HG03097 (cell line): ENCODE measurements at regions not wholly inside any gene's neighbourhood (a gene's known extent, or its start where the extent isn't known, plus 50 kb on each side); places are given as distances from the start of the nearest gene placed in this dataset.

Source experiments
- ATAC-seq: cut with Tn5 transposase; IDR thresholded peaks from one replicate; pipeline ENCODE4 v1.9.1; 2021; ENCODE audit not compliant: unreplicated experiment, low FRiP score

DNA sequence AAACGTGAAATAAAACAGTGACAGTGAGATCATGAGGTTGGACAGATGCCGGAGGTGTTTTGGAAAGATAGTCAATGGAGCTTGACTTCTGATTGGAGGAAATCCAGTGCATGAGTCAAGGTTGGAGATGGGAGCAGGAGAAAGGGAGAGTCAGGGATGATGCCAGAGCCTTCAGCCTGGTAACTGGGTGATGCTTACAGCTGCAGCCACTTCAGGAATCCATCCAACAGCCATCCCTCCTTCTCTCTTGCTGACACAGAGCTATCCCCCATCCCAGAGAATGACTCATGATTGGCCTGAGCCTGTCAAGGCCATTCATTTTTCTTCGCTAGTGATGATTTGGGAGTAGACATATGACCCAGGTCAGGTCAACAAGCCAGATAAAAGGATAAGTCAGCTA is 112.8 kb downstream of the SAMD5 start:
- ATAC-seq = no peak

DNA sequence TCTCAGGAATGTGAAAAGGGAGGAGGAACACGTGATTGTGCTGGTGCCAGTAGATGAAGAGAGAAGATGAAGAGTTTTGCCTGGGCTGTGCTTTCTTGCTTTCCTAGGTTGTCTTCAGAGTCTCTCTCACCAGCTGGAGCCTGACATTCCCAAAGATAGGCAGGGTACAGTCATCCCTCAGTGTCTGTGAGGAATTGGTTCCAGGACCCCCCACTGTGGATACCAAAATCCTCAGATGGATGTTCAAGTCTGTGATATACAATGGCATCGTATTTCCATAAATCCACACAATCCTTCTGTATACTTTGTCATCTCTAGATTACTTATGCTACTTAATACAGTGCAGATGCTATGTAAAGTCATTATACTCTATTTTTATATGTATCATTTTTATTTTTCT is 113.5 kb downstream of the SAMD5 start:
- ATAC-seq = no peak

DNA sequence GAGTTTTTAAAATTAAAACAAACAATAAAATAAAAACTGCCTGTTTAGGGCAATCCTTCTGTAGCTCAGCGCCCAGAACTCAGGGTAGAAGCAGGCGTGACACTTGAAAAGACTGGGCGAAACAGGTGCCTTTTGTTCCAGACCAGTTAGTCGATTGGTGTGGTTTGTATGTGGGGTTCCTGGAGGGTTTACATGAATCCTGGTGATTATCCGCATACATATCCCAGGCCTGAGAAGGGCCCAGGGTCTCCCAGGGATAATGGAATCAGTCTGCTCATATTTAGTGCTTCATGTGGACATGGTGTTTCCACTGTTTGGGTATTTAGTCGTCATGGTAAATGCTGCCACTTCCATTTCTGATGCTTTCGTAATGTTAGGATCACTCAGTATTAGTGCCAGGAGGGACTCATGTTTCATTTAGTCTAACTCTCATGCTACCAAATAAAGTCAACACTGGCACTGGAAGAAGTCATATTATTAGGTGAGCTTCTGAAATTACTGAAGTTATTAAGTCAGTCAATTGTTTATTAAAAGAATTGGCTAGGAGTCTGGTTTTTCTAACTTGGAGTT is 116.5 kb downstream of the SAMD5 start:
- ATAC-seq = no peak

DNA sequence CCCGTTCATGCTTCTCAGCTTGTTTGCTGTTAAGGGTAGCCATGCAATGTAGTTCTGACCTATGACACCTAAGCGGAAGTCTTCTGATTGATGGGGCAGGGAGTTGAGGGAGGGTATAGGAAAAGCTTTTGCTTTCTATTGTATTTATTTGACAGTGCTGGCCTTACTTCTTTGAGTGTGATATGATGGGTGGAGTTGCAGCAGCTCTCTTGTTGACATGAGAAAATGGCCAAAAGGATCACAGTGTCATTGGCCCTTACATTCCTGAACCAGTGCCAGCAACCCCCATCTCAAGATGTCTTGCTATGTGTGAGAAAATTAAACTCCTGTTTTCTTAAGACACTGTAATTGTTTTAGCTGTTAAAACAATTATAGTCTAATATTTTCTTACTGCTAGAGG is 117.5 kb downstream of the SAMD5 start:
- ATAC-seq = no peak

DNA sequence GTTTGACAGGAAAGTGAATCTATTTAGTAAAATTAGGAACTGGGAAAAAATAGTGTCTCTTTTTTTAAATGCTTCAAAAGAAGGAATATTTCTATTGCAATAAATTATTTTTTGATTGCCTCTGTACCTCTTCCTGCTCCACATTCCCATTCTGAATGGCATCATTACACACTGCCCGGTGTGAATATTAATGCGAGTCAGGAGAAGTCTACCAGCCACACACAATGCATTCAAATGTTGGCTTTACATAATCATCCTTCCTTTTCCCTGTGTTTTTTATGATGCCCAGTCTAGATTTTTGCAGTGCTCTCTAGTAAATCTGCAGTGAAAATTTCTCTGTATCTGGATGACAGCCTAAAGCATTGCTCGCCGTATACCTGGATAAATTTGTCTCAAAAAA is 118.9 kb downstream of the SAMD5 start:
- ATAC-seq = no peak

DNA sequence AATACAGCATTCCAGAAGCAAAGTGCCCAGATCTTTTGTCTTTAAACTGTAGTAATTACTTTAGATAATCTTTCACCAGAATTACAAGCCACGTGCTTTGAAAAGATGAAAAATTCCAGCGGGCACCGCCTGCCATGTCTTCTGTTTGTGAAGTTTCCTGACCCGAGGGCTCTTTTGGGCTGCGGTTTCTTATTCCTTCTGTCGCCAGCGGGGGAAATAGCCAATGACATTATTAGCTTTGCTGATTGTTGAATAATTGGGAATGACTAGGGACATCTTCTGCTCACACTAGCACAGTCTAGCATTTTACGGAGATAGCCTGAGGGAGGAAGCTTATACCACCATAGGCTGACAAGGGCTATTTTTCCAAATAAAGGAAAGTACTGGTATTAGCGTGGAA is 124.7 kb downstream of the SAMD5 start:
- no peak for ATAC-seq

DNA sequence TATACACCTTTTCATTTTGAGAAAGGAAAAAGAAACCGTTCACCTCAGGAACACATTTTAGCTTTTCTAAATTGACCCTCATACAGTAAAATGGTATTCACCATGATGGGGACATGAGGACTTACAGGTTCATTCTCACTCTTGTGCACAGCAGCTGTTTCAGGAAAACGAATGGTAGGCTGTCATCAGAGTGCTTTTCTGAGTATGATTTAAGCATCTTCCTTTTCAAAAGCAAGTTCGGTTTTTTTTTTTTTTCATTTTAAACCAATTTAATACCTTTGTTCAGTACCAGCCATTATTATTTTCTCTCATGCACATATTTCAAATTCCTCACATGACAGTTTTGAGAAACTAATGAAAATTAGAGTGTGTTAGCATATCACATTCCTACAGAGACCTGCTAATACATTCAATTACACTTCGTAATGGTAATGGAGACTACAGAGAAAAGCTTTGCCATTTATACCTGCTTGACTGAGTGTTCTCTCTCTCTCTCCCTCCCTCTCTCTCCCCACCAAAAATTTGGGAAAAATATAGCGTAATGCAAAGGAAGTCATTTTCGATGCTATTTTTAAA is 129.2 kb downstream of the SAMD5 start:
- no peak for ATAC-seq

DNA sequence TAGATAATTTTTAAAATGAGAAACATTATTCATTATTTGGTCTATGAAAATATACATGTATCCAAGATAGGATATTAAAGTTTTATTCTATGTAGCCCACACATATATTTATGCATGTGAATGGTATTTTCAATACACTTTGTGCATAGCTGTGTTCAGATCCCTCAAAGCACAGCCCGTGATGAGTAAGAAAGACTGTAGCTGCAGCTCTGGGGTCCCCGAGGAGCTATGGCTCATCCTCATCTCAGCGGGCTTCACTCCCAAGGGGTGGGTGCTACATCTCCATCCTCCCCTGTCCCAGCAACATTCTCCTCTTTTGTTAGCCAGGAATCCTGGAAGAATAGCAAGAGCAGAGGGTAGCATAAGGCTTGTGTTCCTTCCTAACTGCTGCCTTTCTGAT is 130.8 kb downstream of the SAMD5 start:
- ATAC-seq = no peak

DNA sequence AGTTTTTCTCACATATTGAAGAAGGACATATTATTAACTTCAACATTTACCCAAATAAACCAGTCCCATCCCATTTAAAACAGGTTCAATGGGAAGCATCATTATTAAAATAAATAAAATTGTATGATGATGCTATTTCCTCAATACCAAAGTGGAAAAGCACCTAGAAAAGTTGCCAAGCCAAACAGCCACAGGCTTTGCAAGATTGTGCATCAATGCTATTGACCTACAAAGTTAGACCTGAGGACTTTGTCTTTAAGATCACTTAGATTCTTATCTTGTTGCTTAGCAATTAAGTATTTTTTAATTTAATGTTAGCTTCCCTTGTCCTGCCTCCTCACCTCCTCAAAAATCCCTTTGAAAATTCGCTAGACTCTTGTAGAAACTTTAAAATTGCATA is 132.1 kb downstream of the SAMD5 start:
- no peak for ATAC-seq

DNA sequence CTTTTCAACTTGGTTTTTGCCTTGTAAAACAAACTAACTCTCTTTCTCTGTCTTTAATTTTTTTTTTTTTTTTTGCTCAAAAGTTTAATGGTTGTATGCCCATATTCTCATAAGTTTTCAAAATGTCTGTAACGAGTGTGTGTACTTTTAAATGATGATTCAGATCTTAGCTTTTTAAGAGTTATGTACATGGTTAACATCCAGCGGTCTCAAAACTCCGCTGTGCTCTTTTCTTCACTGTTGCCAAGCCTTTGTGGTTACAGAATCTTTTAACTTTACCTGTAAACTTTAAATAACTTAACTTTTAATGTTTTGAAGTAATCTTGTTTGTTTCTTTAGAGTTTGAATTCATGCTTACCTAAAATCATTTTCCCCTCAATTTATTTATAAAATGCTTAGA is 133.0 kb downstream of the SAMD5 start:
- no peak for ATAC-seq

DNA sequence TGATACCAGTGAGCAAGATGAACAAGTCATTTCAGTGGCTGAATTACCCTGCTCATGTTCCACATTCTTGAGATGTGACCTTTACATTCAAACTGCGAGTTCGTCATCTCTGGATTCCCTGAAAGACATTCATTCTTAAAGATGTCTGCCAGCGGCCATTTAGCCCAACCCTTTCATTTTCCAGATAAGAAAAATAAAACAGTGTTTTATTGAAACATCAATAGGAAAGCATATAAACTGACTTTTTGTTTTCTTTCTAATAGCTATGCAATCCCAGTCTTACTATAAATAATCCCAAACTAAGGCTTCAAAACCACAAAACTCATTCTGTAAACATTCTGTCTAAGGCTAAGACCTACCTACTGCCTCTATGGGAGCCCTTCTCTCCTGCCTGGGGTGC is 134.0 kb downstream of the SAMD5 start:
- ATAC-seq = no peak

DNA sequence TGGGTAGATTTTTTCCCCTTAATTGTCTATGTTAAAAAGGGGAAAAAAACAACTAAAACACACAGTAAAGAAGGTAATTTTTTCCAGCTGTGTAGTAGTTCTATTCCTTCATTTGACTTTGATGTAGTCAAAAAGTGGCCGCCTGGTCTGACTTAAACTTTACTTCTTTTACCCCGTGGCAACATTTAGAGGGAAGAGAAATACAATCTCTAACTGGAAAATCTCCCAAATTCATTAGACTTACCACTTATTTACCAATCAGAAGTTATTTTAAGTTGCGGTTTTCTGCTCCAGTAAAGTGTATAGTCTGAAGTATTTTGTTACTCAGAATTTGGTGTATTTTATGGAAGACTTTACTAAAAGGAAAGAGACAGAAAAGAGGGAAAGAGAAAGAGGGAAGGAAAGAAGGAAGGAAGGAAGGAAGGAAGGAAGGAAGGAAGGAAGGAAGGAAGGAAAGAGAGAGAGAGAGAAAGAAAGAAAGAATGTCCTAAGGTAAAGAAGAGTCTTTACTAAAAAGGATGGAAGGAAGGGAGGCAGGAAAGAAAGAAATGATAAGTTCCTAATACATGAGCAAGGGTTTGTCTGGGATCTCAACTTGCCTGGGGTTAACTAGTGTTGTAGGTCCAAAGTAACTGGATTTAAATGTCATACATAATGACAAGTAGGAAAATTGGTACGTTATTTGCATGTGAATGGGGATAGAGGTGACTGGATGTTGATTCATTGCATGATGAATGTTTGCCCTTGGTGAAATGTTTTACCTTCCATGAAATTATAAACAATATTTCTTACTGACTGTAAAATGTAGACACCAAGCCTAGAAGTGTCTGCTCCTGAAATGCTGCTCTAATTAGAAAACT is 135.1 kb downstream of the SAMD5 start:
- no peak for ATAC-seq

DNA sequence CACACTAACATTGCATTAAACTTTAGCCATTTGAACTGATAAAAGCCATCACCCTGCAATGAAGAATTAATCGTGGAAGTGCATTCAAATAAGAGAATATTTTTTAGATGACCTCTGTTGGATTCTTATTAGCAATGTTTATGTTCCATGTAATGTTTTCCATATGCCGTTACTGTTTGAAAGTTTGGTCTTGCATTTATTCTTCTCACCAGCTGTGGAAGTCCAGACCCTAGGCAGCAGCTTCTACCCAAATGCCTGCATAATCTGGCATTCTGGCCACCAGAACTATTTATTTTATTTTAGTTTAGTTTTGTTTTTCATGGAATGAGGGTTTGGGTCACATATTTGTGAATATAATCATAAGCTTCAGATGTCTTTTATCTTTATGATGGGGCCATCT is 140.4 kb downstream of the SAMD5 start:
- no peak for ATAC-seq

DNA sequence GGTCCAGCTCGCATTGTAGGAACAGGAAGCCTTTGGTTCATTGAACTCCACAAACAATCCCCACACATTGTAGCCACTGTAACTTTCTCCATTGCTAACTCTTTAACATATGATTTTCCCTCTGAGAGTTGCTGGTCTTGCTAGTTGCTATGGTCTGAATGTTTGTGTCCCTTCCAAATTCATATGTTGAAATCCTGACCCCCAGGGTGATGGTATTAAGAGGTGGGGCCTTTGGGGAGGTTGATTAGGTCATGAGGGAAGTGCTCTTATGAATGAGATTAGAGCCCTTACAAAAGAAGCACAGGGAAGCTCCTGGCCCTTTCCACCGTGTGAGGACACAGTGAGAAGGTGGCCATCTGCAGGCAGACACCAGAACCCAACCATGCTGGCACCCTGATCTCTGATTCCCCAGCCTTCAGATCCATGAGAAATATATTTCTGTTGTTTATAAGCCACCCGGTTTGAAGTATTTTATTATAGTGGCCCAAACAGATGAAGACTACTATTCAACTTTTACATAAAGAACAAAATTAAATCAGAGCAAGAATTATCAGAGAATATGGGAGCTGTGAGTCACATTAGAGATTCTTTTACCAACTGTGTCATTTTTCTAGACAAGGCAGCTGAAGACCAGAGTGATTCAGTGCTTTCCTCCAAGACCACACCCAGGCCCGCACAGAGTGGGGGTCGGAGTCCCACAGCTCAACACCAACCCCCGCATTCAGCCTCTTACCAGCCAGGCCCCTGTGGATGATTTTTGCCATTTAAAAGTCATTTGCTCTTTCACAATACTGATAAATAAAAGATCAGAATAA is 143.0 kb downstream of the SAMD5 start:
- no peak for ATAC-seq

DNA sequence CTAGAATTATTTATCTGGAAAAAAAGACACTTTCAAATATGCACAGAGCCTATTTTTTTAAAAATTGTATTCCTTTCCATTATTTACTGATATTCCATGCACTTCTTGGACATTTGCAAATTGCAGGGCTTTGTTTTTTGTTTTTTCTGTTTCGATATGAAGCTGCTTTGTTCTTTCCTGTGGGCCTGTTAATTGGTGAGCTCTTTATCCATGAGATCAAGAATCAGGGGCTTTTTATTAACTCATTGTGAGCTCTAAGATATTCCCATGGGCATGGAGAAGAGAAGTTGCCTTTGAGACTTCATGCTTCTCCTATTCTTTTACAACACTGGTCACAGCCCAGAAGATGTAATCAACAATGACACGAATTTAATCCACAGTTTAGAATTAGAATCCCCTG is 145.1 kb downstream of the SAMD5 start:
- ATAC-seq = no peak

DNA sequence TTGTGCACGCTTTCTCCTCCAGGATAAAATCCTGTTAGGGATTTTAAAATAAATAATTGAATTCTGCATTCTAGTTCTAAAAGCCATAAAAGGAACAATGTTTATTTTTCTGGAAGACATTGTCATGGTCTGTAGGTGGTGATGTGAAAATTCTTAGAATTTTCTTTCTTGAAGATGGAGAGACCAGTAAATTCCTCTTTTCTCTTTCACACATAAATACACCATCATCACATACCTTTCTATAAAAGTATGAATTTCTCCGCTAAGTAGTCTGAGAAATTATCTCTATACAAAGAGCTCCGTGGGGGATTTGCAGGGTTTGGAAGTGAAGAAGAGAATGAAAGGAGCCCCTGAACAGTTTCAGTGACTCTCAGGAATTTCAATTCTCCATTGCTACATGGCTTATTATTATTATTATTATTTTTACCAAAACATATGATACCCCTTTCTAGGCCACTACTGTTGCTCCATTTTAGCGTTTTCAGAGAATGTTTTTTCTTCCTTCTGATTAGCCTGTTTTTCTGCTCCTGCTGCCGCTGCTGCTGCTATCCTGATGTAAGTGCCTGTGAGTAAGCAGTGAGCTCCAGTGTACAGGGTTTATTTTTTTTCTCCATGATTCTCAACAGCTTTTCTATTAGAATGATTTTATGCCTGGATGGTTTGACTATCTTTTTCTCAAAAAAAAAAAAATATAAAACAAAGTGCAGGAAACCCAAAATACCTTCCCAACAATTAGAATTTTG is 145.8 kb downstream of the SAMD5 start:
- ATAC-seq = no peak

DNA sequence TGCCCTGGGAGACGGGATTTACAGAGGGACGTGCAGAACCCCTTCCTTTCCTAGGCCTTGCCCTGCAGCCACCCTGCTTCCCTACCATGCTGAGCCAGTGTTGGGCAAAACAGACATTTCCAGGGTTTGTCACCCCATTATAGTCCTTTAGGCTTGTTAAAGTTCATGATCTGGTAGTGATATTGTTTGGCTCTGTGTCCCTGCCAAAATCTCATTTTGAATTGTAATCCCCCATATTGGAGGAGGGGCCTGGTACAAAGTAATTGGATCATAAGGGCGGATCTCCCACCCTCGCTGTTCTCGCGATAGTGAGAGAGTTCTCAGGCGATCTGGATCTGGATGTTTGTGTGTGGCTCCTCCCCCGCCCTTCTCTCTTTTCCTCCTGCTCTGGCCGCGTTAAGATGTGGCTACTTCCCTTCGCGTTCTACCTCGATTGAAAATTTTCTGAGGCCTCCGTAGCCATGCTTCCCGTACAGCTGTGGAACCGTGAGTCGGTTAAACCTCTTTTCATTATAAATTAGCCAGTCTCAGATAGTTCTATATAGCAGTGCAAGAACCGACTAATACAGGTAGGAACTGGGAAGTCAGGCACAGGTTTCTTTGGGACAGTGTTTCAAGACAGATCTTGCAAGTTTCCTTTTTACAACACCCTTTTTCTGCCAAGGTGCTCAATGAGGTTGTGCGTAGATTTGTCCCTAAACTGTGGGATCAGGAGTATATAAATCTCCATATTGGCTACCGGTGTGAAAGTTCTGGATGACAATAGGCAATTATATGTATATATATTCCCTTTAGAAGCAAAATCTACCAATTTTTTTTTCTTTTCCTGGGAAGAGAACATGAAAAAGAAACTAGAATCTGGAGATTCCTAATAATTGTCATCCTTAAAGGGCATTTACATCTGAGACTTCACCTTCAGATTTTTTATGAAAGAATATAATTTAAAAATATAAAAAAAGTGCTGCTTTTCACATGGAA is 152.1 kb downstream of the SAMD5 start:
- no peak for ATAC-seq

DNA sequence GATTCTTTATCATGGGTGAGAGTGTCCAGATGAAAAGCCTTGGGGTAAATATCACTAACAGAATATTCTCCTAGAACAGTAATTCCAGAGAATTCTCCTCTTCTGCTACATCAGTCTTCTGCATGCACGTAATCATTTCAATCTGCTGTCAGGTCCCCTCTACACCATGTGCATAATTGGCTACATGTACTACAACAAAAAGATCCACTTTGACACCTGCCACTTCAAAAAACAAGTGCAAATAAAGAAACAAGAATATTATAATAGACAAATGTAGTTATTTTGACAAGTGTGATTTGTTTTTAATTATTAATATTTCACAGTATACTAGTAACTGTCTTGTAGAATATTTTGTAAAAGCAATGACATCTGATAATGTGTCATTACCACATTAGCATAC is 154.2 kb downstream of the SAMD5 start:
- ATAC-seq = no peak

DNA sequence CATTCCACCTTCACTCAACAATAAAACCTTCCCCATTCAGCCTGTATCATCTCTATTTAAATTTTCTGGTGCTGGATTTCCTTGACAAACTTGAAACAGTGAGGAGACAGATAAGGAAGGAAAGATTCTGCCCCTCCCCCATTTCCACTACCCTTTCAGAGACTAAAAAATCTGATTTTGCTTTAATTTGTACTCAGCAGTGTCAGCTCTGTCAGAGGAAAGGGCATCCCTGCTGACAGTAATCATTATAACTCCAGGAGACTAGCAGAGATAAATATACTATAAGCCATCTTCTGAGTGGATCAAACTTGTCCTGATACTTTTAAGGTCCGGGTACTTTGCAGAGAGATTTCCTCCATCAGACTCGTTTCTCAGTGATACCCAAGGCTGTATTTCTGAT is 155.6 kb downstream of the SAMD5 start:
- ATAC-seq = no peak
